Fibroblast of pulmonary artery (primary cell): ENCODE measurements at regions not wholly inside any gene's neighbourhood (a gene's known extent, or its start where the extent isn't known, plus 50 kb on each side); places are given as distances from the start of the nearest gene placed in this dataset.
A peak's percentile ranks its signal among the peaks of the same experiment; 100 is the strongest.

ENCODE experiments used
- DNase-seq: peaks from one replicate; pipeline ENCODE4 v3.0.0-alpha.2; 2010; ENCODE audit warnings: low read depth
- H3K4me3 ChIP-seq: replicated peaks from 2 replicates; pipeline ENCODE4 v1.5.1; 2011; ENCODE audit warnings: low read depth, mild to moderate bottlenecking, control low read depth, low read length, moderate library complexity
- TF ChIP-seq, protein P1 (sequence below): IDR thresholded peaks from 2 replicates; pipeline ENCODE4 v1.5.1; 2011; ENCODE audit warnings: mild to moderate bottlenecking, control low read depth, low read length, inconsistent platforms; ENCODE audit errors: missing control alignments

DNA sequence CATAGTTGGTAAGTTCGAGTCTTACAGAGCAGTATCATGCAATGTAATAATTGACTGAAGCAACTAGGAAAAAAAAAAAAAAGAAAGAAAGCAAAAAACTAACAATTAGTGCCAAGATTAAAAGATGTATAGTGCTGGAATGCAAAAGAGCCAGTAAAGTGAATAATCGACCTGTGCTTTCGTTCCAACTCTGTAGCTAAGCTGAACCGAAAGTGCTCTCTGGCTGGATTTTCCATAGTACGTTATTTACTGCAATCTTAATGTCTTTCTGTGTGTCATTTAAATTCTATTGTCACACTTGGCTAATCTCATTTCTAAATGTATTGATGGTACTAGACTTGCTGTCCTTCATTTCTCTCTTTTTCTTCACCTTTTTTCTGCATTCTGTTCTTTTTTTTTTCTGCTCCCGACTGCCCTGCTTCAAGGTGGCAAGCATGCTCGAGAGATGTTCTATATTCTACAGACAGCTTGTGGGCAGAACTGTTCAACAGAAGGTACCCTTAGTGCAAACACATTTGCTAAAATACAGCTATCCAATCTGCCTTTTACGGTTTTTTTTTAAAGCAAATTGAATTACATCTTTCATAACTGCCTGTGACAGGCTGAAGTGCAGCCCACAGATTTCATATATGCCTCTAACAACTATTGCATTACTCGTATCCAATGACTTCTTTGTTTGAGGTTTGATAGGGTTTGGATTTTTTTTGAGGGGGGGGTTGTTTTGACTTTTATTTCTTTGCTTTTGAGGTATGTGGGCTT lies 204.2 kb upstream of the MTNR1B start:
- no peak overlapping the region for H3K4me3 ChIP-seq
- TF ChIP-seq, protein P1, sequence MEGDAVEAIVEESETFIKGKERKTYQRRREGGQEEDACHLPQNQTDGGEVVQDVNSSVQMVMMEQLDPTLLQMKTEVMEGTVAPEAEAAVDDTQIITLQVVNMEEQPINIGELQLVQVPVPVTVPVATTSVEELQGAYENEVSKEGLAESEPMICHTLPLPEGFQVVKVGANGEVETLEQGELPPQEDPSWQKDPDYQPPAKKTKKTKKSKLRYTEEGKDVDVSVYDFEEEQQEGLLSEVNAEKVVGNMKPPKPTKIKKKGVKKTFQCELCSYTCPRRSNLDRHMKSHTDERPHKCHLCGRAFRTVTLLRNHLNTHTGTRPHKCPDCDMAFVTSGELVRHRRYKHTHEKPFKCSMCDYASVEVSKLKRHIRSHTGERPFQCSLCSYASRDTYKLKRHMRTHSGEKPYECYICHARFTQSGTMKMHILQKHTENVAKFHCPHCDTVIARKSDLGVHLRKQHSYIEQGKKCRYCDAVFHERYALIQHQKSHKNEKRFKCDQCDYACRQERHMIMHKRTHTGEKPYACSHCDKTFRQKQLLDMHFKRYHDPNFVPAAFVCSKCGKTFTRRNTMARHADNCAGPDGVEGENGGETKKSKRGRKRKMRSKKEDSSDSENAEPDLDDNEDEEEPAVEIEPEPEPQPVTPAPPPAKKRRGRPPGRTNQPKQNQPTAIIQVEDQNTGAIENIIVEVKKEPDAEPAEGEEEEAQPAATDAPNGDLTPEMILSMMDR = no peak
- no peak for DNase-seq

DNA sequence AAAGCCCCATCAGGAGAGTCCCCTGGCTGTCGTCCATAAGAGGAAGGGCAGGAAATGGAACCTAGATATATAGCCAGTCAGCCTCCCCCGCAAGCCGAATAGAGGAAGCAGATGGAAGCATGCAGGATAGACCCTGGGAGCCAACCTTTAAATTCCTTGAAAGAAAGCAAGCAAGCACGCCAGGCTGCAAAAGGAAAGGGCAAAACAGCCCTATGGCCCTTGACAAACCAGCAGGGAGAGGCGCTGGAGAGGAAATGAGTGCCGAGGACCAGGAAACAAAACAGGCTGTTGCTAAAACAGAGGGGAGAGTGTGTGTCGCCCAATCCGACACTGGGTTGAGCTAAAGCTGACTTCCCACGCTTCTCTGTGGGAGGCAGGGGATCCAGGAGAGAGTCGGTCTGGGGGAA lies 203.5 kb upstream of the MTNR1B start:
- peak overlapping the region; percentile 21 for H3K4me3 ChIP-seq
- peak; percentile 68 for DNase-seq
- TF ChIP-seq, protein P1 = no peak

DNA sequence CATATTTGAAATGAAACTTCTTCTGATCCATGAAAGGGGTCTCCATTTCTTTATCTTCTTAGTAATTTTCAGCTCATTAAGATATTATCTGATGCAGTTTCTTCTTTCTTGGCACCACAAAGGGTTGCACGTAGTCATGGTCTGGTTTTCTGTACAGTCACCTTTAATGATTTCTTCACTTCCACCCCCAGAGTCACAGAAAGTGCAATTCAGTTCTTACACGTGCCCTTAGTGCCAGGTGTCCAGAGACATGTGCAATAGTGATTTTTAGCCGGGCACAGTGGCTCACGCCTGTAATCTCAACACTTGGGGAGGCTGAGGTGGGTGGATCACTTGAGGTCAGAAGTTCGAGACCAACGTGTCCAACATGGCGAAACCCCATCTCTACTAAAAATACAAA lies 202.8 kb upstream of the MTNR1B start:
- no peak overlapping the region for H3K4me3 ChIP-seq
- TF ChIP-seq, protein P1 = no peak
- no peak for DNase-seq

DNA sequence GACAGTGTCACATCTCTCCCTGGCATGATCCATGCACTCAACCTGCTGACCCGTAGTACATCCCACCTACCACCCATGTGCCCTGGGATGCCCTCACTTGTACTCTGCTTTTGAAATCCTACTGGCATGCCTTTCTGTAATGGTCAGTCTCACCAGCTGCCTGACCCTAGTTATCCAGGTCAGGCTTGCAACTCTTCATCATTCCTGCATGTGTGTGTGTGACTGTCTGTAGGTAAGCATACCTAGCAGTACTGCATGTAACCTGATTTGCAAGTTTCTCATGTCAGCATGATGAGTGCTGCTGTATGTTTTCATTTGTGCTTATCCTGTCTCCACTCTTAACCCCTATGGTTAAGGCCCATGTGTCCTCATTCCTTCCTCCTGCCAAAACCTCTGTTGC lies 202.0 kb upstream of the MTNR1B start:
- TF ChIP-seq, protein P1 = no peak
- DNase-seq = no peak
- no peak overlapping the region for H3K4me3 ChIP-seq

DNA sequence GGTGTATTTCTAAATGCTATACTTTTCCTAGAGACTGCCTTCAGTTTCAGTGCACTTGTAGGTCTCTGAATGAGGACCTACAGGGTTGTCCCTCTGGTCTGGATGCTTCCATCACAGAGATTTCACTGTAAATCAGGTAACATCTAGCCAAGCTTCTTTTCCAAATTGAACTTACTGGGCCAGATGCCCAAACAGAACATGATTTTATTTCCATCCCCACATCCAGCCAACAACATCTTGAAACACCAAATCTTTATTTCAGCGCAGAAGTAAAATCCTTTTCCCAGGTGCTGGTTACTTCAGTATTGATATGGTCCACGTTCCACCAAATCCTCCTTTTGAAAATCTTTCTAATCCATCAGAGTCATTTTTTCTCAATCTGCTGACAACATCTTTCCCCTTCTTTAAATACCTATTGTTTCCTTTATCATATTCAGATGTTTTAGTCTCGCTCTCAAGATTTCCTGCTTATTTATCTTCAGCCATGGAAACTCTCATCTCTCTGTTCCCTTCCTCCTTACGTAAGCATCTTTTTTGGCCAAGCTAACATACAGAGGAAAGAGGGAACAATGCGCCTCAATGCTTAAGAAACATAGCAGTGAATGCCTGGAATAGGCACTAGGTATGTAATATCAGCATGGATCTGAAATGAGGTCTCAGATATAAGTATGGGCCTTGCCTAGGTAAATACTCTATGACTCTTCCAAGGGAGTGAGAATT lies 201.2 kb upstream of the MTNR1B start:
- TF ChIP-seq, protein P1 = no peak
- no peak for DNase-seq
- no peak overlapping the region for H3K4me3 ChIP-seq

DNA sequence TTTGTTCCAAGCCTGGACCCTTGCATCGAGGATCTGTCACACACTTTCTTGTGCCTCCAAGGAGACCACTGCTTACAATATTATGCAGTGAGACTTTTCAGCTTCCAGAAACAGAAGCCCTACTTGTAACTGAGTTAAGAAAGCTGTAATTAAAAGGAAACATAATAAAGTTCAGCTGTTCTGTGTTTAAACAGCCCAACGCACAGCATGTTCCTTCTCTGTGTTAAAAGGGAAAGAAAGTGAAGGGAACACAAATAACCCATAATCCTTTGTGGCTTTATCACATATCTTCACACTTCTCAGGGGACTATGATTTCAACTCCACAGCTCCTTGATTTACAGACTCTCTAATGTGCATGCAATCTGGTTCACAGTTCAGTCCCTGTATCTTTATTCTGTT lies 200.3 kb upstream of the MTNR1B start:
- TF ChIP-seq, protein P1 = no peak
- no peak for DNase-seq
- no peak overlapping the region for H3K4me3 ChIP-seq
